ENCODE measurements at regions not wholly inside any gene's neighbourhood (a gene's known extent, or its start where the extent isn't known, plus 50 kb on each side); places are given as distances from the start of the nearest gene placed in this dataset.

DNA sequence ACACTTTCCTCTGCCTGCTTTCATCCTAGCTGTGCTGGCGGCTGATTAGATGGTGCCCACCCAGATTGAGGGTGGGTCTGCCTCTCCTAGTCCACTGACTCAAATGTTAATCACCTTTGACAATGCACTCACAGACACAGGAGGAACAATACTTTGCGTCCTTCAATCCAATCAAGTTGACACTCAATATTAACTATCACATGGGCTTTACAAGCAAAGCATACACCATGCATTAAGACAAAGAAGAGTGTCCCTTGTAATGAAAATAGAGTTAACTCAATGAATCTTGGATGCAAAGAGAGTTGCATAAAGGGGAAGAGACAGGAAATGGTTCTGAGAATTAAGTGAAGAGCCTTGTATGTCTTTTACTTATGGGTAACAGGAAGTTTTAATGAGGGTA is 298.7 kb upstream of the BRINP1 start:
- no peaks in the 10 kb centered on the region for H3K4me1 Mint-ChIP-seq (ENCODE audit: low read depth)
- H3K9me3 Mint-ChIP-seq: peaks cover 7% of the 10 kb centered on the region
- no peak overlapping the region for H3K4me3 Mint-ChIP-seq
- no peaks in the 10 kb centered on the region for H3K27me3 Mint-ChIP-seq
- DNase-seq: no peak
- H3K27ac Mint-ChIP-seq: no peak overlapping the region
- H3K36me3 Mint-ChIP-seq (ENCODE audit: low read depth): no peaks in the 10 kb centered on the region

DNA sequence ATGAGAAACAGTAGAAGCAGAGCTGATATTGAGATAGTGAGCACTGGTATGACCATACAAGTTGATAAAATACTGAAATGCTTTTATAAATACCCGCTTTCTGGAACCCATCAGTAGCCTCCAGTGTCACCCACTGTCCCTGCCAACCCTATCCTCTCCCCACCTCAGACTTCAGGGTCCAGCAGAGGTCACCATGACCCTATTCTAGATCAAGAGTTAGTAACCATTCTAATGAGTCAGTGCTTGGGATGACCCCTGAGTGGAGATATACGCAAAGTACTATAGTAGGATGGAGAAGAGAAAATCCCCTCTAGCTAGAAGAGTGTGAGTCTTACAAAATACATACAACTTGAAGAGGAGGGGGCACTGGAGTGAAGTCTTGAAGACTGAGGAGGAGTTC is 297.9 kb upstream of the BRINP1 start:
- H3K4me1 Mint-ChIP-seq (ENCODE audit: low read depth): no peaks in the 10 kb centered on the region
- DNase-seq: no peak

DNA sequence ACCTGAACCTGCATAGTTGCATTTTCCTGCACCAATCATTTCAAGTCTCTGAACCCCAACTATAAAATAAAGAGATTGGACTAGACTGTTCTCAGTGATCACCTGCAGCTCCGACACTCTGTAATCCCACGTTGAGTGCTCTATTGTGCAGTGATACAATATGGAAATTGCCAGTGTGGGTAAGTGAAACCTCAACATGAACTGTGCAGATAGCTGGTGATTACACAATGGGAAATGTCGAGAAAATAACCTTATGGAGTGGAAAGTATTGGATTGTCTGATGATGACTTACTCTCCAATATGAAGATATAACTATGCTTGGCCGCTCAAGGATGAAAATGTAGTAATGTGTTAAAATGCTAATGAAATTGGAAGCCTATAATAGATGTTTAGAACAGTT is 293.1 kb upstream of the BRINP1 start:
- Mint-ChIP-seq H3K36me3 (ENCODE audit: low read depth) (no peaks in the 10 kb centered on the region), H3K27ac (no peak overlapping the region), H3K9me3 (peaks cover 7% of the 10 kb centered on the region), H3K27me3 (no peaks in the 10 kb centered on the region), H3K4me1 (ENCODE audit: low read depth) (no peaks in the 10 kb centered on the region), H3K4me3 (no peak overlapping the region)
- no peak for DNase-seq

More for the DNA sequence above, 297.9 kb upstream of the BRINP1 start:
- H3K27ac Mint-ChIP-seq: no peak overlapping the region
- no peak overlapping the region for H3K4me3 Mint-ChIP-seq
- peaks cover 7% of the 10 kb centered on the region for H3K9me3 Mint-ChIP-seq
- H3K27me3 Mint-ChIP-seq: no peaks in the 10 kb centered on the region
- H3K36me3 Mint-ChIP-seq (ENCODE audit: low read depth): no peaks in the 10 kb centered on the region

DNA sequence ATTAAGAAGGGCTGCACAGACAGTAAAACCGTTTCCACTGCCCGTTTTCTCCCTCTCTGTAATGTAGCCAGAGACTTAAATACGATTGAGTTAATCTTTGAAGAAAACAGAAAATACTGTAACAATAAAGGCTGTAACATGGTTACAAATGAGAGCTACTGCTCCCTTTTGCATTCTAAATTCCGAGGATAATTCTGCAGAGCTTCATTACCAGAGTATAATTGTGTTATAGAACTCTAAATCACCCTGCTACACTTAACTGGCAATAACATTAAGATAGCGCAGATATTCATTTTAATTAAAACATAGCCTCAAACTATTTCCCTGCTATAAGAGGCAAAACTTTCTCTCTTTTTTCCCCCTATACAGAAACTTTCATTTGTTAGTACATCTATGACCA is 283.7 kb upstream of the BRINP1 start:
- H3K4me1 Mint-ChIP-seq (ENCODE audit: low read depth): no peaks in the 10 kb centered on the region
- H3K9me3 Mint-ChIP-seq: no peaks in the 10 kb centered on the region
- DNase-seq: no peak
- no peaks in the 10 kb centered on the region for H3K27me3 Mint-ChIP-seq
- H3K4me3 Mint-ChIP-seq: no peak overlapping the region
- H3K36me3 Mint-ChIP-seq (ENCODE audit: low read depth): no peaks in the 10 kb centered on the region
- H3K27ac Mint-ChIP-seq: no peak overlapping the region

DNA sequence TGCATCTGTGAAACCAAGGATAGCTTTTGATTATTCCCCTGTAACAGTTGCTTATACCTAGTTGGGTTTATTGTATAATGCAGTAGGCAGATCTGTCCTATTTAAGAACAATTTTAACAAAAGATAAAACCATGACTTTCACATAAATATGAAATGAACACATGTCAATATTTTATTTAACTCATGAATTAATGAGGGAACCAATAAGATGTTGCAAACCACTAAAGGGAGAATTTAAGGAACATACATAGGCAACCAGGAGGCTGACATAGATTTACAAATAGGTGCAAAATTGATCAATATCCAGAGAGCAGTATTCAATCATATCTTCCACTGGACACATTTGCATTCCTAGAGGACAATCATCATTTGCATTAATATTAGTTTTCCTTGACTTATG is 280.0 kb upstream of the BRINP1 start:
- H3K9me3 Mint-ChIP-seq: peaks cover 3% of the 10 kb centered on the region
- no peak for DNase-seq
- no peak overlapping the region for H3K27ac Mint-ChIP-seq
- no peaks in the 10 kb centered on the region for H3K27me3 Mint-ChIP-seq
- H3K4me3 Mint-ChIP-seq: no peak overlapping the region
- H3K4me1 Mint-ChIP-seq (ENCODE audit: low read depth): no peaks in the 10 kb centered on the region
- H3K36me3 Mint-ChIP-seq (ENCODE audit: low read depth): no peaks in the 10 kb centered on the region

DNA sequence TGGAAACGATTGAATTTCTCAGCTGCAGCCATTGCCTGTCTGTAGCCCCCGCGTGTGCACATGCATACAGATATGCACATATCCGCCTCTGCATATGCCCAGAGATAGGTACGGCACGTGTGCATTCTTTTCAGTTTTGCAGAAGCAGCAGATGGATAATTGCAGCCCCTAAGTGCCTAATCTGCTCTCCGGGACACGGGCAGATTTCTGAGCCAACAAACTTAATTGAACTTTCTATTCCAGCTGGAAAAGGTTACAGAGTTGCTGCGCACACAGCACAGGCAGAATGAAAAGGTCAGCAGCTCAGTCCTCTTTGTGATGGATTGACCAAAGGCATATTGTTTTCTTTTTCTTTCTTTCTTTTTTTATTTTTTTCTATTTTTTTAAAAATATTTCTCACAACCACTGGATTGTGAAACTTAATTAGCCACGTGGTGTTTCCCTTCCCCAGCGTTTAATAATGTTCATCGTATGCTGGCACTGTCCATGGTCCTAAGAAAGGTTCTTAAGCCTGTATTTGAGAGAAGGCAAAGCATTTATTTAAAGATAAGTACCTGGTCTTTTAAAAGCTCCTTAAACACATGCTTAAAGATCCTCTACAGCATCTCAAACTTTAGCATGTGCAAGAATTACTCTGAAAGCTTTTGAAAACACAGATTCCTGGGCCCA is 270.2 kb upstream of the BRINP1 start:
- peaks cover 11% of the 10 kb centered on the region for H3K9me3 Mint-ChIP-seq
- H3K27ac Mint-ChIP-seq: no peak overlapping the region
- no peaks in the 10 kb centered on the region for H3K36me3 Mint-ChIP-seq (ENCODE audit: low read depth)
- no peaks in the 10 kb centered on the region for H3K27me3 Mint-ChIP-seq
- no peak overlapping the region for H3K4me3 Mint-ChIP-seq
- H3K4me1 Mint-ChIP-seq (ENCODE audit: low read depth): no peaks in the 10 kb centered on the region
- DNase-seq: no peak

DNA sequence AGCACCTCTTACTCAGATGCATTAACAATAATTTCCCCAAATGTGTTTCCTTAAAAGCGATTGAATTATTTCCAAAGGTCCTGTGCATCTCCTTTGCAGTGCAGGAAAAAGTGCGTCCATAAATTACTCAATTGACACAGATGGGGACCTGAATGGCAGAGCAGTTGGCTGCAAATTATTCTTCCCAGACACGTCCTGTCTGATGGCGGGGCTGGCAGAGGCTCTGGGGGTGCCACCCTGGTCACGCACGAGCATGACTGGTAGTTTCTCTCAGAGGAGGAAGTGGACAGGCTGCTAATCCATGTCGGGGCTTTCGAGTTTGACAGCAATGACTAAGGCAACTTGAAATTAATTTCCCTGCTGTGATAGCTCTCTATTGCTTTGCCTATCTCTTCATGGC is 264.8 kb upstream of the BRINP1 start:
- no peaks in the 10 kb centered on the region for H3K27me3 Mint-ChIP-seq
- peaks cover 9% of the 10 kb centered on the region for H3K9me3 Mint-ChIP-seq
- no peaks in the 10 kb centered on the region for H3K4me1 Mint-ChIP-seq (ENCODE audit: low read depth)

DNA sequence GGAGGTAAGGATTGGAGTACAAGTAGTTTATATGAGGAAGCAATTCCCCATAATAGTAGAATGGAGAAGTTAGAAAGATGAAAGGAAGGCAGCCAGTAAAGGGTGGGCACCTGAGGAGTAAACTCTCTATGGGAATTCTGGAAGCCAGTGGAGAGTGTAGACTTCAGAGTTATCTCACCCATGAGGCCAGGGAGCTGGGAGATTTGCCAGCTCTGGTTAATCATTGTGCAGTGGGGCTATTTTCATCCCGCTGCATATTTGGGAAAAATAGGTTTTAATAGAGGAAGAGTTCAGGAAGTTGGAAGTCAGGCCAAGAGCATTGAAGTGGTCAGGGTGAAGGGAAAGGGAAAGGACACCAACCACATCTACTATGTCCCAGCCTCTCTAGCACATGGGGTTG is 242.3 kb upstream of the BRINP1 start:
- Mint-ChIP-seq H3K36me3 (ENCODE audit: low read depth) (no peaks in the 10 kb centered on the region), H3K4me1 (ENCODE audit: low read depth) (no peaks in the 10 kb centered on the region), H3K9me3 (no peaks in the 10 kb centered on the region), H3K27me3 (no peaks in the 10 kb centered on the region), H3K27ac (no peak overlapping the region), H3K4me3 (no peak overlapping the region)
- no peak for DNase-seq

More for the DNA sequence above, 264.8 kb upstream of the BRINP1 start:
- no peak for DNase-seq
- Mint-ChIP-seq H3K27ac (no peak overlapping the region), H3K4me3 (no peak overlapping the region), H3K36me3 (ENCODE audit: low read depth) (no peaks in the 10 kb centered on the region)

DNA sequence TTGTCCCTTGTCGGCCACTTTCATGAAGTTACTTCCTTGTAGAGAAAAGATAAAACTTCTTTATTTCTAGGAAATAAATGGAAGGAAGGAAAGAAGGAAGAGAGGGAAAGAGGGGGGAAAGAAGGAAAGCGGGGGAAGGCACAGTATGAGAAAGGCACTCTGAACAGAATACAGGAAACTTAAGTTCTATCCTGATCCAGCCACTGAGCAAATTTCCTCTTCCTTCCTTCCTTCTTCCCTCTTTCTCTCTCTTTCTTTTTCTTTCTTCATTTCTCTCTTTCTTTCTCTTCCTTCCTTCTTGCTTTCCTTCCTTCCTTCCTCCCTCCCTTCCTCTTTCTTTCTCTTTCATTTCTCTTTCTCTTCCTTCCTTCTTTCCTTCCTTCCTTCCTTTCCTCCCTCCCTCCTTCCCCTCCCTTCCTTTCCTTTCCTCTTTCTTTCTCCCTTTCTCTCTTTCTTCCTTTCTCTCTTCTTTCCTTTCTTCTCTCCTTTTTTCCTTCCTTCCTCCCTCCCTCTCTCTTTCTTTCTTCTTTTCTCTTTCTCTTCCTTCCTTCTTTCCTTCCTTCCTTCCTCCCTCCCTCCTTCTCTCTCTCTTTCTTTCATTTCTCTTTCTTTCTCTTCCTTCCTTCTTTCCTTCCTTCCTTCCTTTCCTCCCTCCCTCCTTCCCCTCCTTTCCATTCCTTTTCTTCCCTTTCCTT is 240.2 kb upstream of the BRINP1 start:
- Mint-ChIP-seq H3K9me3 (peaks cover 4% of the 10 kb centered on the region), H3K27ac (no peak overlapping the region), H3K4me1 (ENCODE audit: low read depth) (no peaks in the 10 kb centered on the region), H3K36me3 (ENCODE audit: low read depth) (no peaks in the 10 kb centered on the region), H3K4me3 (no peak overlapping the region), H3K27me3 (no peaks in the 10 kb centered on the region)
- no peak for DNase-seq

DNA sequence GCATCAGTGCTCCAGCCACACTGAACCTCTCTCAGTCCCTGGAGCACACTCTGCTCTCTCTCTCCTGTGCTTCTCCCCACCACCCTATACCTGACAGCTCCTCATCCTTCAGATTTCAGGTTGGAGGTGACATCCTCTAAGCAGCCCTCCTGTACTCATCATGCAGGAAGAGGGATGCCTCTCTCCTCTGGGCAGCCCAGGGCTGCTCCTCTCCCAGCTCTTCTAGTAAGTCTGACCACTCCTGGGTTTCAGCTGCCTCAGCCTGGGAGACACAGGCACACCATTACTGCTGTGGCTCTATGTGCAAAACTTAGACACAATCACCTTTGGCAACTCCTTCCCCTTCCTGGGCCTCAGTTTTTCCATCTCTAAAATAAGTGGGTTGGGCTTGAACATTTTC is 232.4 kb upstream of the BRINP1 start:
- H3K4me1 Mint-ChIP-seq (ENCODE audit: low read depth): no peaks in the 10 kb centered on the region
- no peaks in the 10 kb centered on the region for H3K27me3 Mint-ChIP-seq
- no peaks in the 10 kb centered on the region for H3K36me3 Mint-ChIP-seq (ENCODE audit: low read depth)
- no peak for DNase-seq
- no peak overlapping the region for H3K27ac Mint-ChIP-seq
- peaks cover 6% of the 10 kb centered on the region for H3K9me3 Mint-ChIP-seq
- no peak overlapping the region for H3K4me3 Mint-ChIP-seq

DNA sequence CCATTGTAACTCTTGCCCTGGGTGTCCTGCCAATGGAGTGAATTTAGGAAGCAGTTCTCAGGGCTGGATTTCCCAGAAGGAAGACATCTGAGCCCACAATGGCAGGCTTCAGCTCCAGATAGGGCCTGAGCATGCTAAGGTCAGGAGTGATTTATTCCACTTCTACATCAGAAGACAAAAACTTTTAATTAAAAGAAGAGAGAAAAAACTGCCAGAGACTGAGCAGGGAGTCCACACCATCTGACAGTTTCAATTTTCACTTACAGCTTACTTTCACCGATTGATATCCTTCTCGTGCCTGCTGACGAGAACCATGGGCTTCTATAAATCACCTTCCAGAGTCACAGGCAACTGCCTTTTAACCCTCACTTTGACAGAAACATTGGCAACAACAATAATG is 228.3 kb upstream of the BRINP1 start:
- no peak overlapping the region for H3K4me3 Mint-ChIP-seq
- H3K36me3 Mint-ChIP-seq (ENCODE audit: low read depth): no peaks in the 10 kb centered on the region
- no peak overlapping the region for H3K27ac Mint-ChIP-seq
- no peaks in the 10 kb centered on the region for H3K27me3 Mint-ChIP-seq
- no peaks in the 10 kb centered on the region for H3K4me1 Mint-ChIP-seq (ENCODE audit: low read depth)
- no peak for DNase-seq
- peaks cover 2% of the 10 kb centered on the region for H3K9me3 Mint-ChIP-seq

DNA sequence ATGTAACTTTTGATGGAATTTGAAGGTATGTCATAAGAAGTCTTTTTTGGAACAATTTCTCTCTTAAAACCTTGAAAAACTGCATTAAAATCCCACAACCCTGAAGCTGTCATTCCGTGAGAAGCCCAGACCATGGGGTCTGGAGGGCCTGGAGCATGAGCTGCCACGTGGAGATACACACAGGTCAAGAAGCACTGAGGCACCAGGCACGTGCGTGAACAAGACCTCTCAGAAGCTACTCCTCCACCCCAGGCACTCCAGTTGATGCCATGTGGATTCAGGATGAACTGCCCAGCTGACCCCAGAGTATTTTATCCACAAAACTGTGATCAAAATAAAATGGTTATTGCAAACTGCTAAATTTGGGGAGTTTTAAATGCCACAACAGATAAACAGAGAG is 227.5 kb upstream of the BRINP1 start:
- Mint-ChIP-seq H3K36me3 (ENCODE audit: low read depth) (no peaks in the 10 kb centered on the region), H3K27me3 (no peaks in the 10 kb centered on the region), H3K4me1 (ENCODE audit: low read depth) (no peaks in the 10 kb centered on the region), H3K9me3 (peaks cover 2% of the 10 kb centered on the region), H3K27ac (no peak overlapping the region), H3K4me3 (no peak overlapping the region)
- DNase-seq: no peak

DNA sequence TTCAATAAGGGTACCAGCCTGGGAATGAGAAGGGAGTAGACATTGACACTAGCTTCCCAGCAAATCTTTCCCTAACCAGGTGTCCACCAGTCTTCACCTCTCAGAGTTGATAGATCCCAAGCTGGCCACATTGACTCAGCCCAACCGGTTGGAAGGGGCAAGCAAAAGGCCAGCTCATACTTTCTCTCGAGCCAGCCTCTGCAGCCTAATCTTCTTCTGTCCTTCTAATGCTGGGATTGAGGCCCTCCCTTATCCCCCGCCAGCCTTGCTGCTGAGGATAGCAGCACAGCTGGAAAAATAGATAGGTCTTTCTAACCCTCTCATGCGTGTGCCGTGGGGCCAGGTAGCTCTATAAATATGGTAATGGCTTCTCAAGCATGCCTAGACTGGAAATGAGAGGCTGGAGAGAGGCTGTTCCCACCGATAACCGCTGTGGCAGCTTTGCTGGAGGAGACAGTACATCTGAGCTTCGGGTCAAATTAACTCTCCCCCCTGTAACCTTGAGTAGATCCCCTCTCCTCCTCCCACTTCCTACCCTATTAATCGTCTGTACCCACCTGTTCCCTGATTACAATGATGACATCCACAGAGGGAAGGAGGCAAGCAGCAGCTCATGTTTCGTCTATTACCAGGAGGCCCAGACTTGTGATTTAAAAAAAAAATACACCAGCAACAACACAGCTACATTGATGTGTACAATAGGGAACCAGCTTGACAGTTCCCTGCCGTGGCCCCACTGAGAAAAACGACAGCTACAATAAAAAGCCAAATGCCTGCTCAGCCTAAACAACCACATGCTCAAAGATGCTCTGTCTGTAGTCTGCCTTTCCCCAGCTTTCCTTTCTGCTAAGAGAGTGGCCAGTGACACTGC is 219.9 kb upstream of the BRINP1 start:
- no peaks in the 10 kb centered on the region for H3K36me3 Mint-ChIP-seq (ENCODE audit: low read depth)
- DNase-seq: no peak
- H3K4me1 Mint-ChIP-seq (ENCODE audit: low read depth): no peaks in the 10 kb centered on the region
- no peak overlapping the region for H3K27ac Mint-ChIP-seq
- H3K4me3 Mint-ChIP-seq: no peak overlapping the region
- H3K27me3 Mint-ChIP-seq: no peaks in the 10 kb centered on the region
- H3K9me3 Mint-ChIP-seq: no peaks in the 10 kb centered on the region

DNA sequence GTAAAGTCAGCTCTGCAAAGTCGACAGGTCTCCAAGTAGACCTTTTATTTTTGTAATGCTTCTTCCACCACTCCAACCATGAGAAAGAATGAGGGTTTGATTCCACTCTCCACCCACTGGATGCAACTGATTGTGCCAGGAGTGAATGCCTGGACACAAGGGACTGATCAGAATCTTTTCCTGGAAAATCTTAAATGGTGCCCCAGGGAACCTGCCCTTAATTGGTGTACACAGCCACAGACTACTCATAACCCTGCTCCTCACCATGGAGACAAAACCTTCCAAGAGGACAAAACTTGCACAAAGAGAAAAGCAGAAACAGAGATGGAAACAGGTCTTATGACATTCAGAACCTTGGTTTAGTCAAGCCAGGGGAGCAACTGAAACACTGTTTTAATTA is 208.6 kb upstream of the BRINP1 start:
- Mint-ChIP-seq H3K9me3 (peaks cover 3% of the 10 kb centered on the region), H3K4me3 (no peak overlapping the region), H3K27ac (no peak overlapping the region), H3K36me3 (ENCODE audit: low read depth) (no peaks in the 10 kb centered on the region), H3K4me1 (ENCODE audit: low read depth) (no peaks in the 10 kb centered on the region), H3K27me3 (no peaks in the 10 kb centered on the region)
- no peak for DNase-seq

DNA sequence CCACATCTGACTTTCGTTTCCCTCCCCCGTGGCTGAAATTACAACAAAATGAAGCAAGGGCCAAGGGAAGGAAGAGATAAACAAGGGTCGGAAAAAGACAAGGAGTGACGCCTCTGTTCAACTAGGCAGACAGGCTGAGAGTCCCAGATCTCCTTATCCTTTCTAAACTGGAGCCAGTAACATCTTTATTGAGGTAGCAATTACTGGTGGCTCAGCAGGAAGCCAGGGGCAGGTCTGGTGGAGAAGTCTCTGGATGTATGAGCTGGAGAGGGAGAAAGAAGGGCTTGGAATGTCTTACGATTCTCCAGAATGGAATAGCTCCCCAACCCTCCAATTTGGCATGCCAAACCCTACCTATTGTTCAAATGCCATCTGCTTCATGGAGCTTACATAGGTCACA is 190.8 kb upstream of the BRINP1 start:
- H3K4me3 Mint-ChIP-seq: no peak overlapping the region
- H3K27me3 Mint-ChIP-seq: peaks cover 38% of the 10 kb centered on the region
- H3K36me3 Mint-ChIP-seq (ENCODE audit: low read depth): no peaks in the 10 kb centered on the region
- peaks cover 2% of the 10 kb centered on the region for H3K4me1 Mint-ChIP-seq (ENCODE audit: low read depth)
- no peaks in the 10 kb centered on the region for H3K9me3 Mint-ChIP-seq
- DNase-seq: no peak
- H3K27ac Mint-ChIP-seq: no peak overlapping the region

All from activated T-cell treated with anti-CD3 and anti-CD28 coated beads, Interleukin-2, amount 50 U/mL, for 24 hours (primary cell).